ENCODE measurements at regions not wholly inside any gene's neighbourhood (a gene's known extent, or its start where the extent isn't known, plus 50 kb on each side); places are given as distances from the start of the nearest gene placed in this dataset.
"Not testable (repeated sequence)": the region's sequence is repeated elsewhere in the genome, so short reads cannot be mapped to it uniquely, and the experiment has no call there.

DNA sequence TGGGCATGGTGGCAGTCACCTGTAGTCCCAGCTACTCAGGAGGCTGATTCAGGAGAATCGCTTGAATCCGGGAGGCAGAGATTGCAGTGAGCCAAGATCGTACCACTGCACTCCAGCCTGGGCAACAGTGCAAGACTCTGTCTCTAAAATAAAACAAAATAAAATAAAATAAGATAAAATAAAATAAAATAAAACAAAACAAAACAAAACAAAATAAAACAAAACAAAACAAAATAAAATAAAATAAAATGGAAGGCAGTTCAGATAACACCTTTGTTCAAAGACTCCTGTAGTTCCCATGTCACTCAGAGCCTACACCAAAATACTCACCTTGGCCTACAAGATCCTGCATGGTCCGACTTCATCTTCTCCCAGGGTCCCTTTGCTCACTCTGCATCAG, 61.3 kb downstream of the SYF2 start:
- not testable (repeated sequence) for DNase-seq

DNA sequence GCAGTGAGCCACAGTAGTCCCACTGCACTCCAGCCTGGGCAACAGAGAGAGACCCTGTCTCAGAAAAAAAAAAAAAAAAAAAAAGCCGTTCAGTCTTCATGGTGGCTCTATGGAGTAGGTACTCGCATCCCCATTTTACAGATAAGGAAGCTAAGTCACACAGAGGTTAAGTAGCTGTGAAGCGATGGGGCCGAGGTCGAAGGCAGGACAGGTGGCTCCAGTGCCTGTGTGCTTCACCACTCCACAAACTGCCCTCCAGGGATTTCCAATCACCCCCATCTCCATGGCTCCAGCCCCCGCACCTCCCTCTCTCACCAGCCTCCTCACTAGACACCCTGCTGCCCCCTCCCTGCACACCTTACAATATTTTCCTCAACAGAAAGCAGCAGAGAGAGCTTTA, 61.9 kb downstream of the SYF2 start:
- no peak for DNase-seq

GRCh38 chr1:25169610-25170009, 62.7 kb downstream of the SYF2 start:
- no peak for DNase-seq

DNA sequence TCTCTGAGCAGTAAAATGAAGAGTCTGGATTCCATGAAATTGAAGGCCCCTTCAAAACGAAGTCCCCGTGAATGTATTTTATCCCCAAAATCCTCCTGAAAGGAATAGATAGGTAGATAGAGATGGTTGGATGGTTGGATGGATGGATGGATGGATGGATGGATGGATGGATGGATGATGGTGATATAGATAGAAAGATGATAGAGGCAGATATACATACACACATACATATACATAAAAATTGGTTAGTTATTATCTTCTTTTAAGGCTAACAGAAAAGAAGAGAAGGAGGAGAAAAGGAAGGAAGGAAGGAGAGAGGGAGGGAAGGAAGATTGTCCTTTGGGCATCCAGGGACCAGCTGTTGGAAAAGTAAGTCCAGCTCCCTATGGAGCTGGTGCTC, 63.1 kb downstream of the SYF2 start:
- DNase-seq: no peak

GRCh38 chr1:25168193-25169071, 63.9 kb downstream of the SYF2 start:
- no peak for DNase-seq

DNA sequence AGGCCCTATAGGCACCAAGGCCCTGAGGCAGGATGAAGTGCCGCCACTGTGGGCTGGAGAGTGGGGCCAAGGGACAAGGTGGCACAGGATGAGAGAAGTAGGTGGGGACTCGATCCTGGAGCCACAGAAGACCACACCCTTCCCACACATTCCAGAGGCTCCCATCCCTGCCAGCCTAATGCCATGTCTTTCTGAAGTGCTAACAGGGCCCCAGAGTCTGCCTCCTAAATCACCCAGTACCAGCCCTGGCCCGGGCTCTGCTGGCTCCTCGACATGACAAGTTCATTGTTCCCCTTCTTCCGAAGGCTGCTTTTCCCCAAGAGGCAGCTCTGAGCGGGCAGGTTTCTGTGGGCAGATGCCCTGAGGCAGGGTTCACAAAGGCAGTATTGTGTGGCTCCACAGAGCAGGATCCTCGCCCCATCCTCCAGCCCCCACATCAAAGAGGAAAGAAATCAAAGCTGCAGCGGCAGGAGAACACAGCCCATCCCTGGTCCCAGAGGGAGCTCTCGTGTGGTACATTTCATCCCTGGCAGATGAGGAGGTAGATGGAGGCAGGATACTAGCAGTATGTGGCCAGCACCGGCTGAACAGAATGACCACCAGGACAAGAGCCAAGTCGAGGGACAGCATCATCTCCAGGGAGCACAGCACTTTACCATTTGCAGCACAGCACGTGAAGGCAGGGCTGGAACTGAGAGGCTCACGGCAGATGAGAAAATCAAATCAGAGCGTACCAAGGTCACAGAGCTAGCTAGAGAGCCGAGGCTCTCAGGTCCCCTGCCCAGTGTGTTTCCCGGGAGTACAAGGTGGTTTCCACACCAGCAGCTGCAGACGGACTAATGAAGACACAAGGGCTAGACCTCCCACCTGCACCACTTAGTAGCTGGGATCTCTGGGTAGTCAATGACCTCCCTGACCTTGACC, 64.8 kb downstream of the SYF2 start:
- no peak for DNase-seq

GRCh38 chr1:25166847-25167246, 65.5 kb downstream of the SYF2 start:
- no peak for DNase-seq

DNA sequence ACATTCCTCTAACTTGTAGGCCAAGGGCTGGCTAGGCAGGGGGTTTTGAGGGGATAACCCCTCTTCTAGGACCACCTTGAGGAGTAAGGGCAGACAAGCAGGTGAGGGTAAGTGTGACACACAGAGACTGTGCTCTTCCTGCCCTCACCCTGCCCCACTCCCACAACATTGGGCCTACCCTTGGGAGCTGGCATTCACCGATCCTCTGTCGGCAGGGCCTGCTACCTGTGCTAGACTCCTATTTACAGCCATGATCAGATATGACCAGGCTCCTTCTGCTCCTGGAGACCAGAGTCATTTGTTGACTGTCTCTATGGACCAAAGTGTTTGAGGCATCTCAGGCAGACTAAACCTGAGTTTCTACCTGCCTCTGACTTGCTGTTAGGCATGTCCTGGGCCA, 68.3 kb downstream of the SYF2 start:
- DNase-seq: no peak

GRCh38 chr1:25161981-25162380, 70.3 kb downstream of the SYF2 start:
- no peak for DNase-seq

GRCh38 chr1:25157846-25158245, 74.5 kb downstream of the SYF2 start:
- DNase-seq: no peak

DNA sequence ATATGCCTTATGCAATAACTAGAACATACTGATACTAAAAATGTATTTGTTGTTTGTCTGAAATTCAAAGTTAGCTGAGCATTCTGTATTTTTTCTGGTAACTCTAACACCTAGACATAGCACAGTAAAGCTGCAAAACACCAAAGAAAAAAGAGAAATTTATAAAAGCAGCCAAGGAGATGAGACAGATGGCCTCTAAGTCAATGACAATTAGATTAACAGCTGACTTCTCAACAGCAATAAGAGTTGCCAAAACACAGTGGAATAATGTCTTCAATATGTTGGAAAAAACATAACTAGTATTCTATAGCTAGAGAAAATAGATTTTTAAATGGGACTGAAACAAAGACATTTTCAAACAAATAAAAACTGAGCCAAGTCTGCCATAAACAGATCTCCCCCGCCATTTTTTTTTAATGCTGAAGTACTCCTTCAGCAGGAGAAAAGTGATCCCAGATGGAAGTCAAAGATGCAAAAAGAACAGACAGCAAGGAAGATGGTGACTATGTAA, 81.3 kb downstream of the SYF2 start:
- DNase-seq: no peak

- DNase-seq: no peak
Observed at GRCh38 chr1:25148673-25149300, 83.5 kb downstream of the SYF2 start.

GRCh38 chr1:25146451-25146855, 85.8 kb downstream of the SYF2 start:
- DNase-seq: no peak

- DNase-seq: no peak
Observed at GRCh38 chr1:25145775-25146393, 86.4 kb downstream of the SYF2 start.

DNA sequence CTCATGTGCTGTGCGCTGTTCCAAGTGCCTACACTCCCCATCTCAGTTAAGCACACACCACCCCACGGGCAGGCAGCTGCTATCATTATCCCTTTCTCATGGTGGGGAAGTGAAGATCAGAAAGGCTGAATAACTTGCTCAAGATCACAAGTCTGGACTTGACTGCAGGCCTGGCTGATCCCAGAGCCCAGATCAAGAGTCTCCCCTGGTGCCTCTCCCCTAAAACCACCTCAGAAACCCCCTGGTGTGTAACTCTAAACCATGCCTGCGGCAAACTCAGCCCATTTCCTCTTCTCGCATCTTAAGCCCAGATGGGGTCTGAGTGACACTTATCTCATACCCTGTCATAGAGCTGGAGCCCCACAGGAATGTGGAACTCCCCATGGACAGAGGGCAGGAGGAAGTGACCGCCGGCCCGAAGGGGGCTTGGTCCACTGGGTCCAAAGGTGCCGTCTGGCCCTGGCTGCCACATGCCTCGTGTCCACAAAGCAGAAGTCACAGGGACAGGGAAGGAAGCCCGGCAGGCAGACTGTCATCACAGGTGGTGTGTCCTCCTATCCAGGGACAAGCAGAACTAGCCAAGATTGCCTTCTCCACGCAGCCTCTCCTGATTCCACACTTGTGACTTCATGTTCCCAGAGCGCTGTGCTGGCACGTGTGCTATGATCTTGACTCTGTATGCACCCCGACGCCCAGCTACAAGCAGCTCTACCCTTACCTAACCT, 92.1 kb downstream of the SYF2 start:
- DNase-seq: no peak

- no peak for DNase-seq
Observed at GRCh38 chr1:25137521-25138395, 94.5 kb downstream of the SYF2 start.

- no peak for DNase-seq
Observed at GRCh38 chr1:25137106-25137505, 95.2 kb downstream of the SYF2 start.

DNA sequence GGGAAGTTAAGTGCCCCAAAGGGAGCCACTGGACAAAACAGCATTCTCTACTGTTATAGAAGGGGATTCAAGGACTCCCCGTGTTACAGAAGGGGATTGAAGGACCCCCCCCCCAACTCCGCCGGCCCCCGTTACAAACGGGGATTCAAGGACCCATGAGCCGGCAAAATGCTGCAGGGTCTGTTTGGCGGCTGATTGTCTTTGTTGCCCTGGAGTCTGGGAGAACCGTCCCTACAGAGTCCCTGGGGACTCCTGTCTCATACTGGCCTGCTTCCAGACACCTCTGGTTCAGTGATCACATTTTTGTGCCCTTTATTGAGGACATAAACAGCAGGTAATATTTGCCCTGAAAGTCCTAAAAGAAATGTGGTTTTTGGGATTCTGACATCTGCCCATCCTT, 96.4 kb downstream of the SYF2 start:
- DNase-seq: no peak

- no peak for DNase-seq
Observed at GRCh38 chr1:25134801-25135461, 97.4 kb downstream of the SYF2 start.

DNA sequence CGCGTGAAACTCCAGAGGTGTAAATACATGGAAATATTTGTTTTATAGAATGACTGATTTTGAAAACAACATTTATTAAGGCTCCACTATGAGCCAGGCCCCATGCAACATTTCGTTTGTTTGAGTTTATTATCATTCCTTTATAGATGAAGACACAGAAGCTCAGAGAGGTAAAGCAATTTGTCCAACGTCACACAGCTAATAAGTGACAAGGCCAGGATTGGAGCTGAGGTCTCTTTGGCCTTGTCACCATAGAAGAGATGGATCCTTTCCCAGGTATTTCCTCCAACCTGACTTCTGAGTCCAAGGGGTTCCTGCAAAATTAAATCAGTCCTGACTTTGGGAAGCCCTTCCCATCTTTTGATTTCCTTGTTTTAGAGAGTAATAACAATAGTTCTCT, 98.0 kb downstream of the SYF2 start:
- DNase-seq: no peak
